OCI-LY7 (cell line): ENCODE measurements at regions not wholly inside any gene's neighbourhood (a gene's known extent, or its start where the extent isn't known, plus 50 kb on each side); places are given as distances from the start of the nearest gene placed in this dataset.

Experiments
- EZH2phosphoT487 ChIP-seq: fragments of 200-600 bp; sonication (generic); IDR thresholded peaks from 2 replicates; pipeline ENCODE4 v1.6.1; 2018; ENCODE audit warnings: low read depth, borderline replicate concordance, mild to moderate bottlenecking, mixed run types, antibody characterized with exemption, low read length, moderate library complexity, mixed read lengths
- TF ChIP-seq, protein P1 (sequence below): fragments of 200-600 bp; sonication (generic); conservative IDR thresholded peaks from 2 replicates; pipeline ENCODE4 v1.5.1; 2014; ENCODE audit warnings: mild to moderate bottlenecking, antibody characterized with exemption, low read length, moderate library complexity, mixed read lengths

DNA sequence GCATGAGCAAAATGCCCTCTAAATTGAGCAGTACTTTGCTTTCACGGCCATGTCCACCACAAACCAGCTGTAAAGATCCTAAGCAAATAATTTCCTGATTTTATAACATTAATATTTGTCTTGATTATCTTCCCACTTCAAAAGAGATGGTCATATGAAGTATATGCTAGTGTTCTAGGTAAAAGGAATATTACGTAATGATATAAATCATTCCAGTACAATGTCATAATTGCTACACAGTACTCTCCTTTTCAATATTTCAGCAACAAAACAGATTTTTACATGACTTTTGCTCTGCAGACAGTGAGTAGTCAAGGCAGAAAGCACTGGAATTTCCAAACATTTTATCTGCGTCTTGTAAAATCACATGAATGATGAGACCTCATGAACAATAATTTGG is 572.8 kb upstream of the FRG1 start:
- TF ChIP-seq, protein P1, sequence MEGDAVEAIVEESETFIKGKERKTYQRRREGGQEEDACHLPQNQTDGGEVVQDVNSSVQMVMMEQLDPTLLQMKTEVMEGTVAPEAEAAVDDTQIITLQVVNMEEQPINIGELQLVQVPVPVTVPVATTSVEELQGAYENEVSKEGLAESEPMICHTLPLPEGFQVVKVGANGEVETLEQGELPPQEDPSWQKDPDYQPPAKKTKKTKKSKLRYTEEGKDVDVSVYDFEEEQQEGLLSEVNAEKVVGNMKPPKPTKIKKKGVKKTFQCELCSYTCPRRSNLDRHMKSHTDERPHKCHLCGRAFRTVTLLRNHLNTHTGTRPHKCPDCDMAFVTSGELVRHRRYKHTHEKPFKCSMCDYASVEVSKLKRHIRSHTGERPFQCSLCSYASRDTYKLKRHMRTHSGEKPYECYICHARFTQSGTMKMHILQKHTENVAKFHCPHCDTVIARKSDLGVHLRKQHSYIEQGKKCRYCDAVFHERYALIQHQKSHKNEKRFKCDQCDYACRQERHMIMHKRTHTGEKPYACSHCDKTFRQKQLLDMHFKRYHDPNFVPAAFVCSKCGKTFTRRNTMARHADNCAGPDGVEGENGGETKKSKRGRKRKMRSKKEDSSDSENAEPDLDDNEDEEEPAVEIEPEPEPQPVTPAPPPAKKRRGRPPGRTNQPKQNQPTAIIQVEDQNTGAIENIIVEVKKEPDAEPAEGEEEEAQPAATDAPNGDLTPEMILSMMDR = no peak
- TF ChIP-seq EZH2phosphoT487 = no peak
